HL-60 (cell line): ENCODE measurements at regions not wholly inside any gene's neighbourhood (a gene's known extent, or its start where the extent isn't known, plus 50 kb on each side); places are given as distances from the start of the nearest gene placed in this dataset.

ENCODE experiments used
- CTCF ChIP-seq: IDR thresholded peaks from one replicate; pipeline ENCODE4 v1.5.1; 2011; ENCODE audit warnings: low read length, control low read depth, inconsistent platforms; ENCODE audit not compliant: insufficient read depth
- GABPA ChIP-seq: IDR thresholded peaks from 2 replicates; pipeline ENCODE4 v1.6.1; 2012; ENCODE audit warnings: low read depth
- POLR2AphosphoS5 ChIP-seq: IDR thresholded peaks from 2 replicates; pipeline ENCODE4 v1.6.1; 2012; ENCODE audit warnings: low read depth
- SPI1 ChIP-seq: IDR thresholded peaks from 2 replicates; pipeline ENCODE4 v1.6.1; 2012; ENCODE audit warnings: low read depth, mild to moderate bottlenecking, borderline replicate concordance

GRCh38 chr17:73947966-73948355, 255.5 kb upstream of the RPL38 start:
- TF ChIP-seq CTCF (no peak), POLR2AphosphoS5 (no peak), GABPA (no peak), SPI1 (no peak)
